SK-N-SH (cell line): ENCODE measurements at regions not wholly inside any gene's neighbourhood (a gene's known extent, or its start where the extent isn't known, plus 50 kb on each side); places are given as distances from the start of the nearest gene placed in this dataset.

Source experiments
- CTCF ChIA-PET: fragments of 300-600, 350-600 bp; formaldehyde crosslinking; extraction: SDS; loops from one replicate; lab custom pipeline; 2021; lab: Yijun Ruan, JAX
- POLR2A ChIA-PET: fragments of 350-600 bp; sonication (Branson Sonifier 250); formaldehyde crosslinking; extraction: SDS; loops from one replicate; lab custom pipeline; 2020; ENCODE audit warnings: antibody characterized with exemption, inconsistent platforms; lab: Yijun Ruan, JAX
- DNase-seq: peaks from one replicate; pipeline ENCODE4 v3.0.0; 2012
- H2AFZ ChIP-seq: fragments of 200-600 bp; sonication (generic); 2 replicates; pipeline ENCODE4 v1.8.1; 2016; ENCODE audit warnings: antibody characterized with exemption, mild to moderate bottlenecking, low read depth
- H3F3A ChIP-seq: fragments of 200-600 bp; sonication (generic); replicated peaks from 2 replicates; pipeline ENCODE3; 2016; ENCODE audit warnings: antibody characterized with exemption, mild to moderate bottlenecking; ENCODE audit not compliant: insufficient read depth
- H3K27ac ChIP-seq, 2 experiments: fragments of 200-500 bp in 1 of 2; fragments of 200-600 bp in 1 of 2; sonication (Bioruptor generic) in 1 of 2; sonication (generic), shearing (Covaris generic) in 1 of 2; 2 replicates each; pipeline versions ENCODE4 v1.5.1 to v1.6.1; 2014 to 2016; ENCODE audit warnings: low read depth in 2 of 2, inconsistent platforms in 1 of 2, low read length in 1 of 2, mild to moderate bottlenecking in 1 of 2, mixed read lengths in 1 of 2
- H3K27me3 ChIP-seq: fragments of 200-600 bp; sonication (generic), shearing (Covaris generic); 2 replicates; pipeline ENCODE4 v1.6.1; 2016; ENCODE audit warnings: mixed run types; ENCODE audit not compliant: insufficient read depth
- H3K36me3 ChIP-seq, 2 experiments: fragments of 200-500 bp in 1 of 2; fragments of 200-600 bp in 1 of 2; sonication (Bioruptor generic) in 1 of 2; sonication (generic) in 1 of 2; replicated peaks in 1 of 2; 2 replicates each; pipeline versions ENCODE3 to v1.5.1; 2014 to 2016; ENCODE audit warnings: low read length in 1 of 2, mild to moderate bottlenecking in 1 of 2; ENCODE audit not compliant: insufficient read depth in 2 of 2, control insufficient read depth in 1 of 2
- H3K4me1 ChIP-seq, 2 experiments: fragments of 200-500 bp in 1 of 2; fragments of 200-600 bp in 1 of 2; sonication (Bioruptor generic) in 1 of 2; sonication (generic), shearing (Covaris generic) in 1 of 2; 2 replicates each; pipeline versions ENCODE4 v1.5.1 to v1.6.1; 2014 to 2016; ENCODE audit warnings: low read depth in 1 of 2, low read length in 1 of 2, mixed run types in 1 of 2; ENCODE audit not compliant: insufficient read depth in 2 of 2, control insufficient read depth in 1 of 2
- H3K4me2 ChIP-seq: fragments of 200-600 bp; sonication (generic), shearing (Covaris generic); 2 replicates; pipeline ENCODE4 v1.6.1; 2017; ENCODE audit warnings: mixed run types
- H3K4me3 ChIP-seq, 2 experiments: fragments of 200-500 bp in 1 of 2; fragments of 200-600 bp in 1 of 2; sonication (Bioruptor generic) in 1 of 2; sonication (generic), shearing (Covaris generic) in 1 of 2; 2 replicates each; pipeline versions ENCODE4 v1.5.1 to v1.8.1; 2014 to 2016; ENCODE audit warnings: low read depth in 2 of 2, inconsistent platforms in 1 of 2, low read length in 1 of 2, mild to moderate bottlenecking in 1 of 2, mixed read lengths in 1 of 2, moderate library complexity in 1 of 2
- H3K79me2 ChIP-seq: fragments of 200-600 bp; sonication (generic); 2 replicates; pipeline ENCODE4 v1.8.1; 2017; ENCODE audit warnings: mild to moderate bottlenecking; ENCODE audit not compliant: insufficient read depth
- H3K9ac ChIP-seq: fragments of 200-600 bp; sonication (generic); 2 replicates; pipeline ENCODE4 v1.6.1; 2017; ENCODE audit warnings: mixed run types
- H3K9me2 ChIP-seq: fragments of 200-600 bp; sonication (generic); 2 replicates; pipeline ENCODE4 v1.6.1; 2017; ENCODE audit warnings: mixed run types
- H3K9me3 ChIP-seq: fragments of 200-600 bp; sonication (generic); 2 replicates; pipeline ENCODE4 v1.6.1; 2017; ENCODE audit warnings: mixed run types, mild to moderate bottlenecking, moderate library complexity
- H4K20me1 ChIP-seq: fragments of 200-600 bp; sonication (generic); 2 replicates; pipeline ENCODE4 v1.6.1; 2017; ENCODE audit warnings: mild to moderate bottlenecking, mixed run types; ENCODE audit not compliant: insufficient read depth
- ELF1 ChIP-seq: IDR thresholded peaks from 2 replicates; pipeline ENCODE4 v1.4.0; 2012
- EP300 ChIP-seq, 2 experiments: IDR thresholded peaks; 2 replicates each; pipeline versions ENCODE4 v1.4.0 to v1.6.1; 2012; ENCODE audit warnings: borderline replicate concordance in 1 of 2, low read depth in 1 of 2, low read length in 1 of 2
- EZH2phosphoT487 ChIP-seq: fragments of 200-600 bp; sonication (generic); IDR thresholded peaks from 2 replicates; pipeline ENCODE4 v1.6.1; 2017; ENCODE audit warnings: low read depth, mixed run types, mild to moderate bottlenecking, antibody characterized with exemption, moderate library complexity, borderline replicate concordance
- FOSL2 ChIP-seq: IDR thresholded peaks from 2 replicates; pipeline ENCODE4 v1.4.0; 2012; ENCODE audit warnings: low read depth, mild to moderate bottlenecking, moderate library complexity, borderline replicate concordance
- FOXJ3 ChIP-seq: sonication (generic); formaldehyde crosslinking; IDR thresholded peaks from 2 replicates; pipeline ENCODE4 v1.5.1; 2020; ENCODE audit warnings: mild to moderate bottlenecking, missing genetic modification reagents
- GABPA ChIP-seq: IDR thresholded peaks from 2 replicates; pipeline ENCODE4 v1.4.0; 2012; ENCODE audit warnings: low read depth, mild to moderate bottlenecking
- MXI1 ChIP-seq: IDR thresholded peaks from 2 replicates; pipeline ENCODE4 v1.6.1; 2012; ENCODE audit warnings: mild to moderate bottlenecking, low read depth, low read length, improper control_type of control experiment
- NRF1 ChIP-seq: IDR thresholded peaks from 2 replicates; pipeline ENCODE4 v1.6.1; 2012; ENCODE audit warnings: low read depth, mild to moderate bottlenecking, low read length
- RAD21 ChIP-seq: IDR thresholded peaks from 2 replicates; pipeline ENCODE4 v1.6.1; 2012; ENCODE audit warnings: mild to moderate bottlenecking, low read length
- SMC3 ChIP-seq: IDR thresholded peaks from 2 replicates; pipeline ENCODE4 v1.6.1; 2012; ENCODE audit warnings: low read depth, low read length, improper control_type of control experiment
- TAF1 ChIP-seq: IDR thresholded peaks from 2 replicates; pipeline ENCODE4 v1.6.1; 2012; ENCODE audit warnings: low read depth, mild to moderate bottlenecking, low read length, moderate library complexity, borderline replicate concordance
- TCF12 ChIP-seq: IDR thresholded peaks from 2 replicates; pipeline ENCODE4 v1.4.0; 2012
- TEAD4 ChIP-seq: IDR thresholded peaks from 2 replicates; pipeline ENCODE4 v1.4.0; 2012; ENCODE audit warnings: mild to moderate bottlenecking, borderline replicate concordance; ENCODE audit not compliant: insufficient read depth
- WGBS: methylation state at CpG from one replicate; pipeline ENCODE4 v1.1.6; 2017; ENCODE audit warnings: low lambda C conversion rate; 5-methylcytosine and 5-hydroxymethylcytosine counted together
- TF ChIP-seq, protein P1 (sequence below): IDR thresholded peaks from 2 replicates; pipeline ENCODE4; 2012
- TF ChIP-seq, protein P2 (sequence below): IDR thresholded peaks from 2 replicates; pipeline ENCODE4 v1.4.0; 2012; ENCODE audit warnings: low read depth, borderline replicate concordance
- TF ChIP-seq, protein P3 (sequence below): fragments of 150-350 bp; IDR thresholded peaks from 2 replicates; pipeline ENCODE4 v1.6.1; 2017; ENCODE audit warnings: antibody characterized with exemption, low read length, low read depth, borderline replicate concordance
- TF ChIP-seq, protein P4 (sequence below): IDR thresholded peaks from 2 replicates; pipeline ENCODE4 v1.4.0; 2012; ENCODE audit warnings: low read depth

DNA sequence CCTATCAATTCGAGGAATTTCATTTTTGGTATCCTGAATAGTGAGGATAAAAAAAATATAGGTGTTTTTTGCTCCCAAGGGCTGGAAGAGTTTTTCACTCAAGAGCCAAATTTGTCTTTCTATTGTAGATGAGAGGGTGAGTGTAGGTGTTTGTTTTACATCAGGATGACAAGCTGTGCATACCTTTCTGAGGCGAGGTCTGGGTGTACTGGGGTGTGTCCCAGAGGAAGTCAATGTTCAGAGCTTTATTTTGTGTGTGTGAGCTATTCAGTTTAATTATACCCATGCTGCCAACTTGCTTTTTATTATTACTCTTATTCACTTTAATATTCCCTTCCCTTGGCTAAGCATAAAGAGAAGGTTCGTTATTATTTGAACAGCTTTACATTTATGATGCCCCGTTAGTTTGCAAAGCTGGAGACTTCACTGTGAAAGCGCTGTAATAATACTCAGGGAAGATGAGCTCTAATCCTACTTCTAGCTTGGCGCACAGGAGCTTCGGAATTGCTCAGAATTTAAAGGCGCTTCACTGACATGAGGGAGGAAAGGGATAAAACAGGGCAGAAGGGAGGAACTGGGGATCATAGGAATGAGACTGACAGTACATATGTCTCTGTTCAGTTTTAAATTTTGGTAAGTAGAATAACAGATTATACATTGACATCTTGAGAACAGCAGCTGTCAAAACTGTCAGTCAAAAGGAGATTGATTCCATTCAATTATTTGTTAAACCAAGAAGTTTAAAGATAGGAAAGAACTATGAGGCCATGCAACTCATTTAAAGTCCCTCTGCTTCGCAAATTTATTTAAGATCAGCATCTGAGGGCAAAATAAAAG is 117.7 kb upstream of the TP63 start:
- Histone ChIP-seq H3K79me2 (no peaks in the 10 kb centered on the region), H3K27ac (no peak overlapping the region), H3K27me3 (no peaks in the 10 kb centered on the region), H3K36me3 (no peaks in the 10 kb centered on the region), H3K9me3 (no peaks in the 10 kb centered on the region), H3K4me1 (no peaks in the 10 kb centered on the region), H4K20me1 (no peaks in the 10 kb centered on the region), H3K9ac (no peak overlapping the region), H2AFZ (no peak overlapping the region), H3F3A (no peaks in the 10 kb centered on the region), H3K9me2 (no peaks in the 10 kb centered on the region), H3K4me2 (no peak overlapping the region), H3K4me3 (no peak overlapping the region)
- ChIA-PET POLR2A (no interaction called here), CTCF (no interaction called here)
- DNase-seq = no peak
- 11% methylated on average over 9 of the region's 9 CpGs for WGBS
- no peak for TF ChIP-seq TCF12
- TF ChIP-seq EP300 (IDR thresholded peaks at IDR 0.05; ENCODE audit: borderline replicate concordance in 1 of 2, low read depth in 1 of 2, low read length in 1 of 2) = no peak
- no peak for TF ChIP-seq TEAD4
- TF ChIP-seq, protein P1, sequence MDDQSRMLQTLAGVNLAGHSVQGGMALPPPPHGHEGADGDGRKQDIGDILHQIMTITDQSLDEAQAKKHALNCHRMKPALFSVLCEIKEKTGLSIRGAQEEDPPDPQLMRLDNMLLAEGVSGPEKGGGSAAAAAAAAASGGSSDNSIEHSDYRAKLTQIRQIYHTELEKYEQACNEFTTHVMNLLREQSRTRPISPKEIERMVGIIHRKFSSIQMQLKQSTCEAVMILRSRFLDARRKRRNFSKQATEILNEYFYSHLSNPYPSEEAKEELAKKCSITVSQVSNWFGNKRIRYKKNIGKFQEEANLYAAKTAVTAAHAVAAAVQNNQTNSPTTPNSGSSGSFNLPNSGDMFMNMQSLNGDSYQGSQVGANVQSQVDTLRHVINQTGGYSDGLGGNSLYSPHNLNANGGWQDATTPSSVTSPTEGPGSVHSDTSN = no peak
- no peak for TF ChIP-seq FOSL2
- TF ChIP-seq FOXJ3 (CRISPR knock-in tag) = no peak
- TF ChIP-seq, protein P2, sequence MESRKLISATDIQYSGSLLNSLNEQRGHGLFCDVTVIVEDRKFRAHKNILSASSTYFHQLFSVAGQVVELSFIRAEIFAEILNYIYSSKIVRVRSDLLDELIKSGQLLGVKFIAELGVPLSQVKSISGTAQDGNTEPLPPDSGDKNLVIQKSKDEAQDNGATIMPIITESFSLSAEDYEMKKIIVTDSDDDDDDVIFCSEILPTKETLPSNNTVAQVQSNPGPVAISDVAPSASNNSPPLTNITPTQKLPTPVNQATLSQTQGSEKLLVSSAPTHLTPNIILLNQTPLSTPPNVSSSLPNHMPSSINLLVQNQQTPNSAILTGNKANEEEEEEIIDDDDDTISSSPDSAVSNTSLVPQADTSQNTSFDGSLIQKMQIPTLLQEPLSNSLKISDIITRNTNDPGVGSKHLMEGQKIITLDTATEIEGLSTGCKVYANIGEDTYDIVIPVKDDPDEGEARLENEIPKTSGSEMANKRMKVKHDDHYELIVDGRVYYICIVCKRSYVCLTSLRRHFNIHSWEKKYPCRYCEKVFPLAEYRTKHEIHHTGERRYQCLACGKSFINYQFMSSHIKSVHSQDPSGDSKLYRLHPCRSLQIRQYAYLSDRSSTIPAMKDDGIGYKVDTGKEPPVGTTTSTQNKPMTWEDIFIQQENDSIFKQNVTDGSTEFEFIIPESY = no peak
- no peak for TF ChIP-seq EZH2phosphoT487
- no peak for TF ChIP-seq GABPA
- TF ChIP-seq TAF1 = no peak
- TF ChIP-seq, protein P3, sequence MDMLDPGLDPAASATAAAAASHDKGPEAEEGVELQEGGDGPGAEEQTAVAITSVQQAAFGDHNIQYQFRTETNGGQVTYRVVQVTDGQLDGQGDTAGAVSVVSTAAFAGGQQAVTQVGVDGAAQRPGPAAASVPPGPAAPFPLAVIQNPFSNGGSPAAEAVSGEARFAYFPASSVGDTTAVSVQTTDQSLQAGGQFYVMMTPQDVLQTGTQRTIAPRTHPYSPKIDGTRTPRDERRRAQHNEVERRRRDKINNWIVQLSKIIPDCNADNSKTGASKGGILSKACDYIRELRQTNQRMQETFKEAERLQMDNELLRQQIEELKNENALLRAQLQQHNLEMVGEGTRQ = no peak
- no peak for TF ChIP-seq RAD21
- no peak for TF ChIP-seq MXI1
- no peak for TF ChIP-seq NRF1
- TF ChIP-seq, protein P4, sequence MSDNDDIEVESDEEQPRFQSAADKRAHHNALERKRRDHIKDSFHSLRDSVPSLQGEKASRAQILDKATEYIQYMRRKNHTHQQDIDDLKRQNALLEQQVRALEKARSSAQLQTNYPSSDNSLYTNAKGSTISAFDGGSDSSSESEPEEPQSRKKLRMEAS = no peak
- TF ChIP-seq SMC3 = no peak
- TF ChIP-seq ELF1 = no peak
